ENCODE measurements at regions not wholly inside any gene's neighbourhood (a gene's known extent, or its start where the extent isn't known, plus 50 kb on each side); places are given as distances from the start of the nearest gene placed in this dataset.

DNA sequence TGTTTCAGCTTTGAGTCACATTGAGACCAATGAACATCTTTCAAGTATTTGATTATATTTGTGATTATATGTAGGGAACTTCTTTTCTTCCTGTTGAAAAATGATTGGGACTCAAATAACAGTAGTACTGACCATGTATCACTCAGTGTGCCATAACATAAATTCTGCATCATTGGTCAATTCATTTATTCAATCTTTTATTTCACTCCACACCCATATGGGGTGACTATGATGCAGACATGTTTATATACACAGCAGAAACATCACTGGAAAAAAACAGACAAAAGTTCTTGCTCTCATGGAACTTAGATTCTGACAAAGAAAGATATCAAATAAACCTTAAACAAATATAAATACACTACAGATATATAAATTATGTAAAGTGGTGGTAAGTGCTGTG, 74.7 kb upstream of the ANXA1 start:
- intact Hi-C loops (cut with micrococcal nuclease) = no loop called here
- Histone ChIP-seq H3K27ac (ENCODE audit: low read depth, low read length) (no peak overlapping the region), H3K4me3 (ENCODE audit: low read length) (no peak overlapping the region), H3K9me3 (ENCODE audit: control insufficient read depth in 2 of 3, low read length in 3 of 3) (no peaks in the 10 kb centered on the region), H3K36me3 (ENCODE audit: control insufficient read depth in 2 of 3, insufficient read depth in 3 of 3, low read length in 3 of 3) (no peaks in the 10 kb centered on the region), H3K4me1 (ENCODE audit: control insufficient read depth in 2 of 2, insufficient read depth in 2 of 2, low read length in 2 of 2) (no peaks in the 10 kb centered on the region), H3K27me3 (ENCODE audit: control insufficient read depth in 2 of 2, insufficient read depth in 2 of 2, low read length in 2 of 2) (no peaks in the 10 kb centered on the region)
- ATAC-seq = no peak
- no peak overlapping the region for H3K4me3 Mint-ChIP-seq
- peaks cover 8 to 30% (median 22%) of the 10 kb centered on the region in 5 donors for H3K27me3 Mint-ChIP-seq
- H3K9me3 Mint-ChIP-seq = no peaks in the 10 kb centered on the region
- ChIA-PET POLR2A (no interaction called here), CTCF (interaction anchor here (0.7 kb wide), 1 partner anchor 1284 kb away, joined by 3 read pairs; no protein-coding TSS in a partner anchor)
- H3K27ac Mint-ChIP-seq = no peak overlapping the region
- no peaks in the 10 kb centered on the region for H3K4me1 Mint-ChIP-seq
- DNase-seq = no peak
- H3K36me3 Mint-ChIP-seq = no peaks in the 10 kb centered on the region

DNA sequence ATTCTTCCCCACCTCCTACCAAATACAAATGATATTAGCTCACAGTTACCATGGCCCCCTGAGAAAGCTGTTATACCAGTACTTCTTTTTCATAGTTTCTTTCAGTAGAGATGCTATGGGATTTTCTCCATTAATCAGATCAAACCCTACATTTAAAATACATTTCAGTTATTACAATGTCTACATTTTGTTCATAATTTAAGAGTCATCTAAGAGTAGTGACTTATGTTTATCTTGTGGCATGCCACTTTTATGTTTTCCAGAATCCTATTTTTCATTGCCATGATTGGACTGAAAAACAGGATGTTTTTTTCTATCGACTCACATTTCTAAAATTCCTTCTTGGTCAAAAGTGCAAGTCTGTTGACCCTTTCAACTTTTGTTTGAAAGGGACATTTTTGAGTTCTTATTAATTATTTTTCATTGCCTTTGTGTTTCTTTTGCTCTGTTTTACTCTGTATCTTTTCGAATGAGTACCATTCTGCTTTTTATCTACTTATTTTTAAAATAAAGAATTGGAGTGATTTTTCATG, 77.4 kb upstream of the ANXA1 start:
- H3K9me3 Mint-ChIP-seq = no peaks in the 10 kb centered on the region
- intact Hi-C loops (cut with micrococcal nuclease) = no loop called here
- CTCF ChIA-PET = interaction anchor here (0.6 to 1.6 kb wide), 2 partner anchors 12 to 34 kb away, joined by 3 read pairs; no protein-coding TSS in a partner anchor
- no peak overlapping the region for H3K27ac Mint-ChIP-seq
- Histone ChIP-seq H3K27ac (ENCODE audit: low read depth, low read length) (no peak overlapping the region), H3K4me3 (ENCODE audit: low read length) (no peak overlapping the region), H3K4me1 (ENCODE audit: control insufficient read depth in 2 of 2, insufficient read depth in 2 of 2, low read length in 2 of 2) (no peaks in the 10 kb centered on the region), H3K36me3 (ENCODE audit: control insufficient read depth in 2 of 3, insufficient read depth in 3 of 3, low read length in 3 of 3) (no peaks in the 10 kb centered on the region), H3K27me3 (ENCODE audit: control insufficient read depth in 2 of 2, insufficient read depth in 2 of 2, low read length in 2 of 2) (no peaks in the 10 kb centered on the region), H3K9me3 (ENCODE audit: control insufficient read depth in 2 of 3, low read length in 3 of 3) (no peaks in the 10 kb centered on the region)
- peaks cover 0 to 43% (median 22%) of the 10 kb centered on the region in 5 donors for H3K27me3 Mint-ChIP-seq
- no peak overlapping the region for H3K4me3 Mint-ChIP-seq
- no peaks in the 10 kb centered on the region for H3K36me3 Mint-ChIP-seq
- POLR2A ChIA-PET = interaction anchor here (0.7 kb wide), 1 partner anchor 14 kb away, joined by 3 read pairs; no protein-coding TSS in a partner anchor
- no peak for DNase-seq
- H3K4me1 Mint-ChIP-seq = no peaks in the 10 kb centered on the region
- no peak for ATAC-seq

DNA sequence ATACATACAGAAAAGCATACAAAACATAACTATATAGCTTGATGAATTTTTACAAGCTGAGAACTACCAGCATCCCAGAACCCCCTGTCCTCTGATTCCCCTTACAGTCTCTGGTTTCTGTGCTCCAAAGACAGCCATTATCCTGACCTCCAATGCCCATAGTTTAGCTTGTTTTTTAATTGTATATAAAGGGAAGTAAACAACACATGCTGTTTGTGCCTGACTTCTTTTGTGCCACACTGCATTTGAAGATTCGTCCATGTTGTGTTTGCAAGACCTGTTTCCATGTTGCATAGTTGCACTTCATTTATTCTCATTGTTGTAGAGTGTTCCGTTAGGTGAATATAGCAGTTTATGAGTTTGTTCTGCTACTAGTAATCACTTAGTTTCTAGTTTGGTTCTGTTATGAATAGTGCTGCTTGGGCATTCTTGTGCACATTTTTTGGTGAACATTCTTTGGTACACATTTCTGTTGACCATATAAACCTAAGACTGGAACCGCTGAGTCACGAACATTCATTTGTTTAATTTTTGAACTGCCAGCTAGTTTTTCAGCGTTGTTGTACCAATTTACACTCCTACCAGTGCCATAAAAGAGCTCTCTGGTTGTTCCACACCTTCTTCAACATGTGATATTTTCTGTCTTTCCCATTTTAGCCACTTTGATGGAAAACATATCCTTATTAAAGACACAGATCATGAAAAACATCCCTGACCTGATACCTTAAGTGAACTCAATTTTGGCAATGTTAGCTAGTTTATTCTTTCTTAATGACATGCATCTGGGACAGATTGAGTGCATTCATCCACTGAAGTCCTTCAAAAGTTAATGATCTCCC, 78.1 kb upstream of the ANXA1 start:
- POLR2A ChIA-PET = interaction anchor here (0.7 kb wide), 1 partner anchor 14 kb away, joined by 3 read pairs; no protein-coding TSS in a partner anchor
- no peak overlapping the region for H3K27ac ChIP-seq (ENCODE audit: low read depth, low read length)

DNA sequence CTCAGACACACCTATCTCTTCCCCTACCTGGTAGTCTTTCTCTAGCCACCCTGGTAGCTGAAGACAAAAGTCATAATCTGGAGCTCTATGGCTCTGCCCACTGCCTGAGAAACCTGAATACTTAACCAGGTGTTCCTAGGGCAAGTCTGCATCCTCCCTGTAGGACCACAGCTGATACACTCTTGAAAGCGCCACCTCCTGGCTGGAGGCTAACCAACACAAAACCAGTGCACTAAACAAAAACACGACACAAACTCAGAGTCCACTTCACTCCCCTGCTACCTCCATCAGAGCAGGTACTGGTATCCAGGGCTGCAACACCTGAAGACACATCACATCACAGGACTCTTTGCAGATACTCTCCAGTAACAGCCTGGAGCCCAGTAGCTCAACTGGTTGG, 84.6 kb upstream of the ANXA1 start:
- no peak for DNase-seq
- H3K36me3 ChIP-seq (ENCODE audit: control insufficient read depth in 2 of 3, insufficient read depth in 3 of 3, low read length in 3 of 3) = no peaks in the 10 kb centered on the region
- no peak for ATAC-seq
- H3K9me3 Mint-ChIP-seq = no peaks in the 10 kb centered on the region
- no peaks in the 10 kb centered on the region for H3K9me3 ChIP-seq (ENCODE audit: control insufficient read depth in 2 of 3, low read length in 3 of 3)
- CTCF ChIA-PET = no interaction called here
- POLR2A ChIA-PET = no interaction called here
- intact Hi-C loops (cut with micrococcal nuclease) = no loop called here
- no peaks in the 10 kb centered on the region for H3K4me1 ChIP-seq (ENCODE audit: control insufficient read depth in 2 of 2, insufficient read depth in 2 of 2, low read length in 2 of 2)
- peaks cover 2 to 40% (median 11%) of the 10 kb centered on the region in 5 donors for H3K27me3 Mint-ChIP-seq
- no peaks in the 10 kb centered on the region for H3K36me3 Mint-ChIP-seq
- no peak overlapping the region for H3K4me3 ChIP-seq (ENCODE audit: low read length)
- H3K4me1 Mint-ChIP-seq = no peaks in the 10 kb centered on the region
- no peak overlapping the region for H3K27ac Mint-ChIP-seq
- H3K27ac ChIP-seq (ENCODE audit: low read depth, low read length) = no peak overlapping the region
- H3K4me3 Mint-ChIP-seq = no peak overlapping the region
- no peaks in the 10 kb centered on the region for H3K27me3 ChIP-seq (ENCODE audit: control insufficient read depth in 2 of 2, insufficient read depth in 2 of 2, low read length in 2 of 2)

More for the DNA sequence above, 78.1 kb upstream of the ANXA1 start:
- CTCF ChIA-PET = interaction anchor here (0.6 to 2.5 kb wide), 2 partner anchors 9 to 12 kb away, joined by 3 to 6 read pairs; no protein-coding TSS in a partner anchor
- intact Hi-C loops (cut with micrococcal nuclease) = no loop called here
- DNase-seq = no peak
- Mint-ChIP-seq H3K4me3 (no peak overlapping the region), H3K27me3 (peaks cover 0 to 47% (median 24%) of the 10 kb centered on the region in 5 donors), H3K27ac (no peak overlapping the region), H3K9me3 (no peaks in the 10 kb centered on the region), H3K36me3 (no peaks in the 10 kb centered on the region), H3K4me1 (no peaks in the 10 kb centered on the region)
- Histone ChIP-seq H3K36me3 (ENCODE audit: control insufficient read depth in 2 of 3, insufficient read depth in 3 of 3, low read length in 3 of 3) (no peaks in the 10 kb centered on the region), H3K4me1 (ENCODE audit: control insufficient read depth in 2 of 2, insufficient read depth in 2 of 2, low read length in 2 of 2) (no peaks in the 10 kb centered on the region), H3K27me3 (ENCODE audit: control insufficient read depth in 2 of 2, insufficient read depth in 2 of 2, low read length in 2 of 2) (no peaks in the 10 kb centered on the region), H3K9me3 (ENCODE audit: control insufficient read depth in 2 of 3, low read length in 3 of 3) (no peaks in the 10 kb centered on the region), H3K4me3 (ENCODE audit: low read length) (no peak overlapping the region)
- ATAC-seq = no peak

DNA sequence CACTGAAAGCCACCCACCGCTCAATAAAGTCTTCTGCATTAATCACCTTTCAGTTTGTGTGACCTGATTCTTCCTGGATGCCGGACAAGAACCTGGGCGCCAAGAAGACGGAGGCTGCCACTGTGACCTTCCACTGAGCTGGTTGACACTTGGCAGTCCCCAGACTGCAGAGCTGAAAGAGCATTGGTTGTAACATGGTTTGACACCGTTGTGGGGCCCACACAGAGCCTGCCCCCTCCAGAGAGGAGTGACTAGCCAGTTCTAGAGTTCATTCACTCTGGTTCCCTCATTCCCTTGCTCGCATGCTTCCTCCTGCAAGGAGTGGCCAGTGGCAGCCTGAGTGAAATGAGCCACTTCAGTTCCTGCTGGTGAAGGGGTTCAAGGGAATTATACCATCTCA, 86.2 kb upstream of the ANXA1 start:
- CTCF ChIA-PET = interaction anchor here (0.6 kb wide), 2 partner anchors 41 to 71 kb away, joined by 3 read pairs; no protein-coding TSS in a partner anchor

DNA sequence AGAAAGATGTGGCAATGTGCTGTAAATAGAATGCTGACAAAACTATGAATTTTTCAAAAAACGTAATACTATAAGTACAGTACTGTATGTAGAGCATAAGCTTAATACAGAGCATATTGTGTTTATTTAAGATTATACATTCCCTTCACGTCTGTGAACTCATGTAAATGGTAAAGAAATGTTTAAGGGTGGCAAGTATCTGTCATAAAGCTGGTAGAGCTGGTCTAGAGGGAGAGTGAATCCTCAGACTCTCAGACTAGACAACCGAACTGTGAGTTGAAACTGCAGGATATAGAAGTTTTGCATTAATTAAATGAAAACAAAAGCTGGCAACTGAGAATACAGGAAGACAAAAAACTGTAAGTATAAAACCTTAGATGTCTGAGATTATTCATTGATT, 87.3 kb upstream of the ANXA1 start:
- intact Hi-C loops (cut with micrococcal nuclease) = no loop called here
- Mint-ChIP-seq H3K4me1 (no peaks in the 10 kb centered on the region), H3K36me3 (no peaks in the 10 kb centered on the region), H3K27ac (no peak overlapping the region), H3K9me3 (no peaks in the 10 kb centered on the region), H3K27me3 (peaks cover 3 to 28% (median 4%) of the 10 kb centered on the region in 5 donors), H3K4me3 (no peak overlapping the region)
- no peak overlapping the region for H3K27ac ChIP-seq (ENCODE audit: low read depth, low read length)
- H3K4me1 ChIP-seq (ENCODE audit: control insufficient read depth in 2 of 2, insufficient read depth in 2 of 2, low read length in 2 of 2) = no peaks in the 10 kb centered on the region
- ChIA-PET POLR2A (no interaction called here), CTCF (no interaction called here)
- ATAC-seq = no peak
- DNase-seq = no peak
- no peaks in the 10 kb centered on the region for H3K27me3 ChIP-seq (ENCODE audit: control insufficient read depth in 2 of 2, insufficient read depth in 2 of 2, low read length in 2 of 2)
- no peak overlapping the region for H3K4me3 ChIP-seq (ENCODE audit: low read length)
- no peaks in the 10 kb centered on the region for H3K36me3 ChIP-seq (ENCODE audit: control insufficient read depth in 2 of 3, insufficient read depth in 3 of 3, low read length in 3 of 3)
- H3K9me3 ChIP-seq (ENCODE audit: control insufficient read depth in 2 of 3, low read length in 3 of 3) = no peaks in the 10 kb centered on the region

More for the DNA sequence above, 86.2 kb upstream of the ANXA1 start:
- Mint-ChIP-seq H3K27ac (no peak overlapping the region), H3K27me3 (peaks cover 3 to 27% (median 10%) of the 10 kb centered on the region in 5 donors), H3K9me3 (no peaks in the 10 kb centered on the region), H3K4me1 (no peaks in the 10 kb centered on the region), H3K36me3 (no peaks in the 10 kb centered on the region), H3K4me3 (no peak overlapping the region)
- Histone ChIP-seq H3K4me1 (ENCODE audit: control insufficient read depth in 2 of 2, insufficient read depth in 2 of 2, low read length in 2 of 2) (no peaks in the 10 kb centered on the region), H3K4me3 (ENCODE audit: low read length) (no peak overlapping the region), H3K9me3 (ENCODE audit: control insufficient read depth in 2 of 3, low read length in 3 of 3) (no peaks in the 10 kb centered on the region), H3K27me3 (ENCODE audit: control insufficient read depth in 2 of 2, insufficient read depth in 2 of 2, low read length in 2 of 2) (no peaks in the 10 kb centered on the region), H3K36me3 (ENCODE audit: control insufficient read depth in 2 of 3, insufficient read depth in 3 of 3, low read length in 3 of 3) (no peaks in the 10 kb centered on the region), H3K27ac (ENCODE audit: low read depth, low read length) (no peak overlapping the region)
- POLR2A ChIA-PET = no interaction called here
- no peak for DNase-seq
- intact Hi-C loops (cut with micrococcal nuclease) = no loop called here
- ATAC-seq = no peak

Measured in naive thymus-derived CD4-positive, alpha-beta T cell (primary cell).